HL-60 (cell line): ENCODE measurements at regions not wholly inside any gene's neighbourhood (a gene's known extent, or its start where the extent isn't known, plus 50 kb on each side); places are given as distances from the start of the nearest gene placed in this dataset.

Source experiments
- GABPA ChIP-seq: IDR thresholded peaks from 2 replicates; pipeline ENCODE4 v1.6.1; 2012; ENCODE audit warnings: low read depth
- POLR2AphosphoS5 ChIP-seq: IDR thresholded peaks from 2 replicates; pipeline ENCODE4 v1.6.1; 2012; ENCODE audit warnings: low read depth
- SPI1 ChIP-seq: IDR thresholded peaks from 2 replicates; pipeline ENCODE4 v1.6.1; 2012; ENCODE audit warnings: low read depth, mild to moderate bottlenecking, borderline replicate concordance
- TF ChIP-seq, protein P1 (sequence below): IDR thresholded peaks from one replicate; pipeline ENCODE4 v1.5.1; 2011; ENCODE audit warnings: low read length, control low read depth, inconsistent platforms; ENCODE audit not compliant: insufficient read depth
- TF ChIP-seq, protein P2 (sequence below): IDR thresholded peaks from 2 replicates; pipeline ENCODE4 v1.6.1; 2012; ENCODE audit warnings: low read depth; ENCODE audit not compliant: insufficient replicate concordance

DNA sequence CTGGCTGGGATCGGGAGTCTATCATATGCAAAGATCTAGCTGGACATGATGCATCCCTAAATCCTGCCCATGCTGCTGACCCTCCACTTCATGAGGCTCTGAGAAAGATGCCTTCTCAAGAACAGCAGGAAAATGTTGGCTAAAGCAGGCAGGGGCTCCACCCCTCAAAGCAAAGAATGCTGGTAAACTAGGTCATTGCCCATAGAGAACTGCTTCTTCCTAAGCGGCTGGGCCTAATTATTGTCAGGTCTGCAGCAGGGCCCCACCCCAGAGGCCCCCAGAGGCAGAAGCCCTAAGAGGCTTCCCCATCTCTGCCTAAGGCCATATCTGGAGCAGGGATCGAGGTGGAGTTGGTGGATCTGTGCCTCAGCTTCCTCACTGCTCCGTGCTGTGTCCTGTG, 447.4 kb upstream of the PROK2 start:
- TF ChIP-seq, protein P1, sequence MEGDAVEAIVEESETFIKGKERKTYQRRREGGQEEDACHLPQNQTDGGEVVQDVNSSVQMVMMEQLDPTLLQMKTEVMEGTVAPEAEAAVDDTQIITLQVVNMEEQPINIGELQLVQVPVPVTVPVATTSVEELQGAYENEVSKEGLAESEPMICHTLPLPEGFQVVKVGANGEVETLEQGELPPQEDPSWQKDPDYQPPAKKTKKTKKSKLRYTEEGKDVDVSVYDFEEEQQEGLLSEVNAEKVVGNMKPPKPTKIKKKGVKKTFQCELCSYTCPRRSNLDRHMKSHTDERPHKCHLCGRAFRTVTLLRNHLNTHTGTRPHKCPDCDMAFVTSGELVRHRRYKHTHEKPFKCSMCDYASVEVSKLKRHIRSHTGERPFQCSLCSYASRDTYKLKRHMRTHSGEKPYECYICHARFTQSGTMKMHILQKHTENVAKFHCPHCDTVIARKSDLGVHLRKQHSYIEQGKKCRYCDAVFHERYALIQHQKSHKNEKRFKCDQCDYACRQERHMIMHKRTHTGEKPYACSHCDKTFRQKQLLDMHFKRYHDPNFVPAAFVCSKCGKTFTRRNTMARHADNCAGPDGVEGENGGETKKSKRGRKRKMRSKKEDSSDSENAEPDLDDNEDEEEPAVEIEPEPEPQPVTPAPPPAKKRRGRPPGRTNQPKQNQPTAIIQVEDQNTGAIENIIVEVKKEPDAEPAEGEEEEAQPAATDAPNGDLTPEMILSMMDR: no peak
- TF ChIP-seq POLR2AphosphoS5 (no peak), GABPA (no peak), SPI1 (no peak)
- TF ChIP-seq, protein P2, sequence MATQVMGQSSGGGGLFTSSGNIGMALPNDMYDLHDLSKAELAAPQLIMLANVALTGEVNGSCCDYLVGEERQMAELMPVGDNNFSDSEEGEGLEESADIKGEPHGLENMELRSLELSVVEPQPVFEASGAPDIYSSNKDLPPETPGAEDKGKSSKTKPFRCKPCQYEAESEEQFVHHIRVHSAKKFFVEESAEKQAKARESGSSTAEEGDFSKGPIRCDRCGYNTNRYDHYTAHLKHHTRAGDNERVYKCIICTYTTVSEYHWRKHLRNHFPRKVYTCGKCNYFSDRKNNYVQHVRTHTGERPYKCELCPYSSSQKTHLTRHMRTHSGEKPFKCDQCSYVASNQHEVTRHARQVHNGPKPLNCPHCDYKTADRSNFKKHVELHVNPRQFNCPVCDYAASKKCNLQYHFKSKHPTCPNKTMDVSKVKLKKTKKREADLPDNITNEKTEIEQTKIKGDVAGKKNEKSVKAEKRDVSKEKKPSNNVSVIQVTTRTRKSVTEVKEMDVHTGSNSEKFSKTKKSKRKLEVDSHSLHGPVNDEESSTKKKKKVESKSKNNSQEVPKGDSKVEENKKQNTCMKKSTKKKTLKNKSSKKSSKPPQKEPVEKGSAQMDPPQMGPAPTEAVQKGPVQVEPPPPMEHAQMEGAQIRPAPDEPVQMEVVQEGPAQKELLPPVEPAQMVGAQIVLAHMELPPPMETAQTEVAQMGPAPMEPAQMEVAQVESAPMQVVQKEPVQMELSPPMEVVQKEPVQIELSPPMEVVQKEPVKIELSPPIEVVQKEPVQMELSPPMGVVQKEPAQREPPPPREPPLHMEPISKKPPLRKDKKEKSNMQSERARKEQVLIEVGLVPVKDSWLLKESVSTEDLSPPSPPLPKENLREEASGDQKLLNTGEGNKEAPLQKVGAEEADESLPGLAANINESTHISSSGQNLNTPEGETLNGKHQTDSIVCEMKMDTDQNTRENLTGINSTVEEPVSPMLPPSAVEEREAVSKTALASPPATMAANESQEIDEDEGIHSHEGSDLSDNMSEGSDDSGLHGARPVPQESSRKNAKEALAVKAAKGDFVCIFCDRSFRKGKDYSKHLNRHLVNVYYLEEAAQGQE: no peak
